Activated T-helper 1 cell treated with anti-CD3 and anti-CD28 coated beads, Interleukin-12 subunit alpha, Interleukin-12 subunit beta, Interleukin-2, Interleukin-4 antibody, amounts not matched to agents 30 ng/mL and 10 ng/mL and 1 ng/mL, durations not matched to agents 14 hours and 24 hours and 36 hours (primary cell): ENCODE measurements at regions not wholly inside any gene's neighbourhood (a gene's known extent, or its start where the extent isn't known, plus 50 kb on each side); places are given as distances from the start of the nearest gene placed in this dataset.

Experiments used
- DNase-seq: peaks from one replicate; pipeline ENCODE4 v3.0.0; 2021; ENCODE audit warnings: low spot score
- H3K27ac Mint-ChIP-seq: one replicate; pipeline ENCODE4 v1.8.0; 2021; ENCODE audit warnings: mild to moderate bottlenecking, mixed read lengths
- H3K27me3 Mint-ChIP-seq: one replicate; pipeline ENCODE4 v1.8.0; 2022; ENCODE audit warnings: mild to moderate bottlenecking, moderate library complexity, mixed read lengths; ENCODE audit not compliant: insufficient read depth
- H3K36me3 Mint-ChIP-seq: one replicate; pipeline ENCODE4 v1.8.0; 2021; ENCODE audit warnings: low read depth, mixed read lengths
- H3K4me1 Mint-ChIP-seq: one replicate; pipeline ENCODE4 v1.8.0; 2021; ENCODE audit warnings: low read depth, mixed read lengths
- H3K4me3 Mint-ChIP-seq: one replicate; pipeline ENCODE4 v1.8.0; 2021; ENCODE audit warnings: mild to moderate bottlenecking, moderate library complexity, mixed read lengths
- H3K9me3 Mint-ChIP-seq: one replicate; pipeline ENCODE4 v1.8.0; 2021; ENCODE audit warnings: mixed read lengths
- intact Hi-C: fragments of 100-400 bp; cut with micrococcal nuclease; formaldehyde crosslinking; loops from one replicate; pipeline ENCODE4 v1.15.1; 2024

DNA sequence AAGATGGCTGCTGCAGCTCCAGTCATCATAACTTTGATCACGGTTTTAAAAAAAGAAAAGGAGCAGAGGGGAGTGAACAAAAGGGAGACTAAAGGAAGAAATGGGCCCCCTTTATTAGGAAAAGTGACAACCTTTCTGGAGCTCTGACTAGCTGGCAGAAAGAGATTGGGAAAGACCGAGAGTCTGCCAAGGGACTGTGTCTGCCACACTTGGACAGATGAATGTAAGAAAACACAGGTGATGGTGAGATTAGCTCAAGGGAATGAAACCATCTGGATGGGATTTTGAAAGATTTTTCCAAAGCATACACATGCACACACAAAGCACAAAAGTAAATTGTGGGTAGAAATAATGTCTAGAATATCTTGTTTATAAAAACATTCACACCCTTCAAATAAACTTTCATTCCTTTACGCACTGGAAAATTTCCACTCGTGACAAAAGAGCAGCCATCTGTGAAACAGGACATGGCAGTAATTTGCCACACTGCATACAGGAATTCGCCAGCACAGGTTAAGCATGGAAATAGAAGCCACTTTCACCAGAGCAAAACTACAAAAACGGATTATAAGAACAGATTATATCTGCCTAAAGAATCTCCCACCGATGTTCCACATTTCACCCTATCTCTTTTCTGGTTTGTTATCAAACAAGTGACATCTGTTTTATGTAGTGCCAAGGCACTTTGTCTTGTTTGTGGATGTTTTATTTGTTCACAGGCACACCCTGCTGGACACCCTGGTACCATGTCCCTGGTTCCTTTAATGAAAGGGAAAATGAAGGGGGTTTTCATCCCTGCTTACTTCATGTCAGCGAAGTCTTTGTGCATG lies 819.5 kb downstream of the DIAPH3 start:
- intact Hi-C loops: no loop called here
- H3K9me3 Mint-ChIP-seq: no peaks in the 10 kb centered on the region

DNA sequence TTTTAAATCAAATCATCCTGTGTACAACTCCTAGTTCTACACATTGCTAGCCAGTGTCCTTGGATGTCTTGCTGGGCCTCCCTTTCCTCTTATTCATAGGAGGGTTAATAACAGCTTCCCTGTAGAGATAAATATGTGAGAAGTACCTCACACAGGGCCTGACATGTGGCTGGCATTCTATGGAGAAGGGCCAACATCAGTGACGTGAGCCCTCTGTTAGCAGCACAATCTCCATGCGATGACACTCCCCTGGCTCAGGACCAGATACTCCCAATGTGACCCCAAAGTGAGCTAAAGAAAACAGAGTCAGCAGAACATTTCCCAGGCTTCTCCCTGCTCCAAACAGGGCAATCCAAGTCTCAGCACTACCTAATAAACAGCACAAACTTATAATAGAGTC lies 818.4 kb downstream of the DIAPH3 start:
- intact Hi-C loops: no loop called here
- no peaks in the 10 kb centered on the region for H3K27me3 Mint-ChIP-seq
- no peak overlapping the region for H3K4me3 Mint-ChIP-seq
- H3K4me1 Mint-ChIP-seq: no peaks in the 10 kb centered on the region
- no peaks in the 10 kb centered on the region for H3K36me3 Mint-ChIP-seq
- no peak overlapping the region for H3K27ac Mint-ChIP-seq
- DNase-seq: no peak
- H3K9me3 Mint-ChIP-seq: no peaks in the 10 kb centered on the region

More for the DNA sequence above, 819.5 kb downstream of the DIAPH3 start:
- Mint-ChIP-seq H3K4me3 (no peak overlapping the region), H3K27ac (no peak overlapping the region), H3K4me1 (no peaks in the 10 kb centered on the region), H3K27me3 (no peaks in the 10 kb centered on the region), H3K36me3 (no peaks in the 10 kb centered on the region)
- no peak for DNase-seq

DNA sequence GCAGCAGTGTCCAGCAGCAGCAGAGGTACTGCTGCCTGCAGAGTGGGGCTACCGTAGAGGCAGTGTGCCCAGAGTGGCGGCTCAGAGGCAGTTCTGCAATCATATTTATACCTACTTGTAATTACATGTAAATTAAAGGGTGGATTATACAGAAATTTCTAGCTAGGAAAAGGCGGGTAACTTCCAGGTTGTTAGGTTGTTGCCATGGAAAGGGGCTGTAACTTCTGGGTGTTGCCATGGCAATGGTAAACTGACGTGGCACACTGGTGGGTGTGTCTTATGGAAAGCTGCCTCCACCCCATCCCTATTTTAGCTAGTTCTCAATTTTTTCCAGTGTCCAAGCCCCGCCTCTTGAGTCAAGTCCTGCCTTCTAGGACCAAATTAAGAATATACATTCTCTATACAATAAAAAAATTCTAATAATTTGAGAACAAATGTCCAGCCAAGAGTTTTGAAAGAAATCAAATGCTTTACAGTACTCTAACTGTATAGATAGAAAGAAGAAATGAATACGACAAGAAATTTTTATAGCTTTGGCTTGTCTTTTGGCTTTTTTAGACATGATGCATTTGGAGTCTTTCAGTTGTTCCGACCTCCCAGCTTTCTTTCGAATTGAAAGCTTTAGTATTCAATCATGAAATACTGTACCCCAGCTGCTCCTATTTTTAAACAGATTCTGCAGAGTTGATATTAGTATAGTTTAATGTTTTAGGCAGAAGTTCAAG lies 816.6 kb downstream of the DIAPH3 start:
- intact Hi-C loops: no loop called here
- no peaks in the 10 kb centered on the region for H3K36me3 Mint-ChIP-seq
- H3K27me3 Mint-ChIP-seq: no peaks in the 10 kb centered on the region
- H3K4me1 Mint-ChIP-seq: no peaks in the 10 kb centered on the region
- no peak overlapping the region for H3K4me3 Mint-ChIP-seq
- no peak for DNase-seq
- no peak overlapping the region for H3K27ac Mint-ChIP-seq
- H3K9me3 Mint-ChIP-seq: no peaks in the 10 kb centered on the region

DNA sequence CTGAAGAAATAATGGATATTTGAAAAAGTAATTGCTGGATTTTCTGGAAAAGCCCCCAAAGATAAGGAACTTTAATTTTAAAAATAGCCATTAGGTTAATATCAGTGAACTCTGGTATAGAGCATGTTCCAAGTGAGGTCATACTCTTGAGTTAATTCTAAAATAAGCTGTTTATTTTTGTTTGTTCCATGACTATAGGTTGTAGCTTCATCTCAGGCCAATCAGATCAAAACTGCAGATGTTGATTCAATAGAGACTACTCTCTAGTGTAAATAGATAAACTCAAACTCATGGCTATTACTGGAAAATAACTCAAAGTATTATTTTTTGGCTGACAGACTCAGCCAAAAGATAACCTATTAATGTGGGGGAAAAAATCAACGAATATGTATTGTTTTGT lies 815.1 kb downstream of the DIAPH3 start:
- Mint-ChIP-seq H3K27me3 (no peaks in the 10 kb centered on the region), H3K36me3 (no peaks in the 10 kb centered on the region), H3K27ac (no peak overlapping the region), H3K4me1 (no peaks in the 10 kb centered on the region), H3K9me3 (no peaks in the 10 kb centered on the region), H3K4me3 (no peak overlapping the region)
- intact Hi-C loops: no loop called here
- no peak for DNase-seq

DNA sequence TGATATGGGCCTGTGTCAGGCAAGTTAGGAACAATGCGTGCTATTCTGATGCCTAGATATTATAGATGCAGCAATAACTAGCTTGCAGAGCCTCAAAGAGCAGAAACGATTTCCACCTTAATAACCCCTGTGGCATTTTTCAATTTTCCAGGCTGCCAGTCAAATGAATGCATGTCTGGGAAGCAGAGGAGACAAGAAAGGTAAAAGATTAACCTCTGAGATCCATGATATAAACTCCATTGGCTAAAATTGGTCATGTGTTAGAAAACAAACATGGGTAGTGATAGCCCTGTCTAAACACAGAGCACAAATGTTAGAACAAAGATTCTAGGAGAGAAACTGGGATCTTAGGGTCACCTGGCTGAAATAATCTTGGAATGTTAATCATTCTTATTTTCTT lies 811.1 kb downstream of the DIAPH3 start:
- no peak overlapping the region for H3K27ac Mint-ChIP-seq
- H3K4me3 Mint-ChIP-seq: no peak overlapping the region
- no peaks in the 10 kb centered on the region for H3K9me3 Mint-ChIP-seq
- no peaks in the 10 kb centered on the region for H3K36me3 Mint-ChIP-seq
- DNase-seq: no peak
- H3K4me1 Mint-ChIP-seq: no peaks in the 10 kb centered on the region
- intact Hi-C loops: no loop called here
- no peaks in the 10 kb centered on the region for H3K27me3 Mint-ChIP-seq

DNA sequence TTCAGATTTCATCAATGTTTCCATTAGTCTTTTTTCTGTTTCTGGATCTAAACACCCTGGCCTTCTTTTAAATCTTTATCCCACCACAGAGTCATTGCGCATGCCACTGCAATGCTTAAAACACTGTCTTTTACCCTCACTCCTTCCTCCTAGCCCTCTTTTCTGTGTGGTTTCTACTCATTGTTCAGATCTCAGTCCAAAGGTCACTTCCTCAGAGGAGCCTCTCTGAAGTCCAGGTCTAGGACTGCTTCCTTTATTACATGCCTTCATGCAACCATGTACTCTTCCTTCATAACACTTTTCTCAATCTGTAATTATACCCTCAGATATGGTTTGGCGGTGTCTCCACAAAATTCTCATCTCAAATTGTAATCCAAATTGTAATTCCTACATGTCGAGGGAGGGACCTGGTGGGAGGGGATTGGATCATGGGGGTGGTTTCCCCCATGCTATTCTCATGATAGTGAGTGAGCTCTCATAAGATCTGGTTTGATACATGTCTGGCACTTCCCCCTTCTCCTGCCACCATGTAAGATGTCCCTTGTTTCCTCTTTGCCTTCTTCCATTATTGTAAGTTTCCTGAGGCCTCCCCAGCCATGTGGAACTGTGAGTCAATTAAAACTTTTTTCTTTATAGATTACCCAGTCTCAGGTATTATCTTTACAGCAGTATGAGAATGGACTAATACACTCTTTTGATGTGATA lies 808.9 kb downstream of the DIAPH3 start:
- intact Hi-C loops: no loop called here
- Mint-ChIP-seq H3K36me3 (no peaks in the 10 kb centered on the region), H3K27ac (no peak overlapping the region), H3K4me3 (no peak overlapping the region), H3K9me3 (no peaks in the 10 kb centered on the region), H3K4me1 (peaks cover under 1% of the 10 kb centered on the region), H3K27me3 (no peaks in the 10 kb centered on the region)
- DNase-seq: no peak

DNA sequence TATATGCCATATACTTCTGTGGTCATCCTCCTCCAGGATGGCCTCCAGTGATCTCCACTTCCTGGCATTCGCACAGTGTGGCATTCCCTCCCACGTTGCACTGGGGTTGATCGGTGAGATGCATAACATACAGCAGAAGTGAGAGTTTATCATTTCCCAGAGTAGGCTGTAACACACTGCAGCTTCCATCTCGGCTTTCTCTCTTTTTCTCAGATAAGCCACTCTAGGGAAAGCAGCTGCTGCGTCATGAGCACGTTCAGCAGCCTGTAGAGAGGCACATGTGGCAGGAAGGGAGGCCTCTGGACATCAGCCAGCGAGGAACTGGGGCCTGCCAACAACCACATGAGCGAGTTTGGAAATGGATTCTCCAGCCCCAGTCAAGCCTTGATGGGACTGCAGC lies 807.1 kb downstream of the DIAPH3 start:
- intact Hi-C loops: no loop called here
- DNase-seq: no peak
- Mint-ChIP-seq H3K9me3 (no peaks in the 10 kb centered on the region), H3K27me3 (no peaks in the 10 kb centered on the region), H3K27ac (no peak overlapping the region), H3K36me3 (no peaks in the 10 kb centered on the region), H3K4me1 (peaks cover 5% of the 10 kb centered on the region), H3K4me3 (no peak overlapping the region)

DNA sequence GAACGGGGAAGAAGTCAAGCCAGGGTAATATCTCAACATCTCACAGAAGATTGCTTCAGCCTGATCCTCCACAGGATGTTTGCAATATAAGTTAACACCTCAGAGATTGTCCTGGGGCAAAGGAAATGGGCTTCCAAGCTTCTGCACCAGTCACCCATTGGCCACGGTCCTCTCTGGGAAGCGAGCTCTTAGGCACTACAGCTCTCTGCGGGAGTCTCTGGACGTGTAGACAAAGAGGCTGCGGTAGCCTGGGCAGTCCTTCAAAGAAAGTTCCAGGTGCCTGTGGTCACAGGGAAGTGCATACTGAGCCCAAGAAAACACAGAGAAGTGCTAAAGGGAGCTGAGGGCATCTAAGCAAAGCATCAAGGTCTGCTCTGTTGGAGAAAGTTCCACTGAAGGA lies 805.7 kb downstream of the DIAPH3 start:
- Mint-ChIP-seq H3K4me1 (peaks cover 5% of the 10 kb centered on the region), H3K4me3 (no peak overlapping the region), H3K27ac (no peak overlapping the region), H3K27me3 (no peaks in the 10 kb centered on the region), H3K9me3 (no peaks in the 10 kb centered on the region), H3K36me3 (no peaks in the 10 kb centered on the region)
- intact Hi-C loops: no loop called here
- no peak for DNase-seq

DNA sequence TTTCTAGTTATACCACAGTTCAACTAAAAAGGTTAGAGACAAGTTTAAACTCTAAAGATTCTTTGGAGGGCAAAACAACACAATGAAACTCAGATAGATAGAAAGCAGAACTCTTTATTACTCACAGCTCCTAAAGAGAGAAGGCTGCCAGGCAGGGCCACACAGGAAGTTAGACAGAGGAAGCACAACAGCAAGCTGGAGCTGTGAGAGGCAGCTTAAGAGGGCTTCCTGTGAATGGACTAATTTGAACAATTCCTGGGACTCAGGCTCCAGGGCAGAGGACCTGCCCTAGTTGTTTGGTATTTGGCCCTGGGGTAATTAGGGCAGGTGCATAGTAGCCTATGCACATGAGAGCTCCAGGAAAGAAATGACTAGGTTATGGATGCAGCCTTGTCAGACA lies 803.6 kb downstream of the DIAPH3 start:
- Mint-ChIP-seq H3K9me3 (no peaks in the 10 kb centered on the region), H3K36me3 (no peaks in the 10 kb centered on the region), H3K4me1 (peaks cover 5% of the 10 kb centered on the region), H3K4me3 (no peak overlapping the region), H3K27me3 (no peaks in the 10 kb centered on the region), H3K27ac (no peak overlapping the region)
- intact Hi-C loops: no loop called here
- DNase-seq: no peak

DNA sequence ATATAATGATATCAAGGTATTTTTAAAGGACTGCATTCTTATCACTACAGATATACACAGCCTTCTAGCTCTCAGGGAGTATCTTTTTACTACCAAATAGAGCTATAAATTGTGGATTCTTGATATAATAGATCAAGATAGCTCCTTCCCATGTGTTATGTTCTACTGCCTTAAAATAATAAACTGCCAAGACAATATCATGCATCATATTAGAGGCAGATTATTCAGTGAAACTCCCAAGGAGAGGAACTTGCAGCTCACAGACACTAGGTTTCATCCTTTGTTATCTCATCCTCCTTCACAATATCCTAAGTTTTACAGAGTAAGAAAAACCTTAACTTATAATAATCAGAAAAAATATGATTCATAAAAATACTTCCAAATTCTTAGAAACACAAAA lies 802.8 kb downstream of the DIAPH3 start:
- Mint-ChIP-seq H3K27me3 (no peaks in the 10 kb centered on the region), H3K4me1 (peaks cover 5% of the 10 kb centered on the region), H3K27ac (no peak overlapping the region), H3K36me3 (no peaks in the 10 kb centered on the region), H3K9me3 (no peaks in the 10 kb centered on the region), H3K4me3 (no peak overlapping the region)
- DNase-seq: no peak
- intact Hi-C loops: no loop called here

DNA sequence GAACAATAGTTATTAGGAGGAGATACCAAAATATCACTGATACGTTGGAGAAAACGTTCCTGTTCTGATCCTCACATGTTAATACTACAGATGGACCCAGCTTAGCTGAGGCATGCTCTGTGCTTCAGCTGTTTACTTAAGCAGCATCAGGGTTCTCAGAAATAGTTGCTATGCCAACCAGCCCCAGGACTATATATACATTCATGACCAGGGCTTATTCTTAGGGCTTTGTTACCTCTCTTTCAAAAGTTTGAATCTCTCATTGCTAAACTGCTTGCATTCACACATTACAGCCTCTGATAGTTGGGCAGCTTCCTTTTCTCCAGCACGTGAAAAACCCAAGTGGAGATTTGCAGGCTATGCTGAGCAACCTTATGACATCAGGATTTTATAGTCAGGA lies 800.4 kb downstream of the DIAPH3 start:
- no peaks in the 10 kb centered on the region for H3K36me3 Mint-ChIP-seq
- no peaks in the 10 kb centered on the region for H3K27me3 Mint-ChIP-seq
- no peak overlapping the region for H3K4me3 Mint-ChIP-seq
- no peak overlapping the region for H3K27ac Mint-ChIP-seq
- DNase-seq: no peak
- peaks cover 5% of the 10 kb centered on the region for H3K4me1 Mint-ChIP-seq
- no peaks in the 10 kb centered on the region for H3K9me3 Mint-ChIP-seq
- intact Hi-C loops: no loop called here

DNA sequence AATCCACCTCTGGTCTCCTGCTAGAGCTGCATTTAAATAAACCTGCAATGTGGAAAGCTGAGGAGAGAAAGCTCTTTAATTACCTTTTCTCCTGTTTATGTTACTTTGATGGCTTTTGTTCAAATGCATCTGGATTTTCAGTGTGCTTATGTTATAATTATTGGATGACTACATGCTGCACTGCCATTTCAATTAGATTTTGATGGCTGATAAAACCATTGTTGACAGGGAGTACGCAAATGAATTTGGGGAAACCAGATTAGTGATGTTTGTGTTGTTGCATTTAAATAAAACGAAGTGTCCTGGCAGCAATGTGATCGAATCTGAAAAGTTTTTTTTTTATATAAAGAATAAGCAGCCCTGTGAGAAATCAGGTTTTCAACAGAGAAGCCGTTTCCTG lies 799.8 kb downstream of the DIAPH3 start:
- Mint-ChIP-seq H3K4me1 (peaks cover 5% of the 10 kb centered on the region), H3K27me3 (peaks cover 2% of the 10 kb centered on the region), H3K4me3 (no peak overlapping the region), H3K27ac (no peak overlapping the region), H3K9me3 (no peaks in the 10 kb centered on the region), H3K36me3 (no peaks in the 10 kb centered on the region)
- intact Hi-C loops: no loop called here
- no peak for DNase-seq

DNA sequence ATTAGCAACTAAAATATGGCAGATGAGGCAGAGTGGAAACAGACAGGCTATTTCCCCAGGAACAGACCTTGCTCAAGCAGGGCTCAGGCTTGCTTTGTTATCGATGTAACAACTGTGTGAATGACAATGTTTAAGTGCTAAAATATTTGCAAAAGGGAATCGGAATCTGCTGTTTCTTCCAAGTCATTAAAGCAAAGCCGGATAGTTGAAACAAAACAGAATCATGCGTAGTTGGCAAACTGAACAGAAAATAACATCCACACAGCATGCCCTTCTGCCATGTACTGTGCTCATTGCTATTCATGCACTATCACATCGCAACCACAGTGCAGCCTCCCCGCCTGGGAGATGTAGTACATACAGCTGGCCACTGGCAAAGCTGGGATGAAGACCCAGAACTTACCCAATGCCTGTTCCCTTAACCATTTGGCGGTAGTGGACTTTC lies 799.1 kb downstream of the DIAPH3 start:
- no peak overlapping the region for H3K4me3 Mint-ChIP-seq
- H3K4me1 Mint-ChIP-seq: peaks cover 5% of the 10 kb centered on the region
- H3K27ac Mint-ChIP-seq: no peak overlapping the region
- no peaks in the 10 kb centered on the region for H3K9me3 Mint-ChIP-seq
- DNase-seq: no peak
- intact Hi-C loops: no loop called here
- peaks cover 2% of the 10 kb centered on the region for H3K27me3 Mint-ChIP-seq
- H3K36me3 Mint-ChIP-seq: no peaks in the 10 kb centered on the region
